Loucy (cell line): ENCODE measurements at regions not wholly inside any gene's neighbourhood (a gene's known extent, or its start where the extent isn't known, plus 50 kb on each side); places are given as distances from the start of the nearest gene placed in this dataset.

ENCODE experiments used
- EZH2phosphoT487 ChIP-seq: fragments of 200-600 bp; IDR thresholded peaks from 2 replicates; pipeline ENCODE4 v1.6.1; 2018; ENCODE audit warnings: antibody characterized with exemption, mild to moderate bottlenecking, moderate library complexity, borderline replicate concordance
- TF ChIP-seq, protein P1 (sequence below): fragments of 200-600 bp; sonication (generic); conservative IDR thresholded peaks from 2 replicates; pipeline ENCODE4 v1.5.1; 2014; ENCODE audit warnings: mild to moderate bottlenecking, antibody characterized with exemption, low read length

DNA sequence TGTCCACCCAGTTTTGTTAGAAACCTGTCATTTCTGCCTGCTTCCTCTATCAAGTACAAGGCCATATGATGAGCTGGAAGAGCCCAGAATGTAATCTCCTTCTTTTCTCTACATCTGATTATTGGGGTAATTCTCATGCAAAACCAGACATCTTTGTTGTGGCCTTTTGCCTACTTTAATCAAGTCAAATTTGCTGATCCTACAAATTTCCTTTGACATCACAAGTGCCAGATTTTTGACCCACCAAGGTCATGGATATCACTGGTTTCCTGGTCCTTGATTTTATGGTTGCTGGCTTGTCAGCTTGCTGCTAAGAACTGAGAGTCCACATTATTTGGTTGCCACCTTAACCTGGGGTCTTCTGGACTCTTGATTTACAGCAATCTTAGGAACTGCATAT is 336.1 kb downstream of the TFEC start:
- TF ChIP-seq, protein P1, sequence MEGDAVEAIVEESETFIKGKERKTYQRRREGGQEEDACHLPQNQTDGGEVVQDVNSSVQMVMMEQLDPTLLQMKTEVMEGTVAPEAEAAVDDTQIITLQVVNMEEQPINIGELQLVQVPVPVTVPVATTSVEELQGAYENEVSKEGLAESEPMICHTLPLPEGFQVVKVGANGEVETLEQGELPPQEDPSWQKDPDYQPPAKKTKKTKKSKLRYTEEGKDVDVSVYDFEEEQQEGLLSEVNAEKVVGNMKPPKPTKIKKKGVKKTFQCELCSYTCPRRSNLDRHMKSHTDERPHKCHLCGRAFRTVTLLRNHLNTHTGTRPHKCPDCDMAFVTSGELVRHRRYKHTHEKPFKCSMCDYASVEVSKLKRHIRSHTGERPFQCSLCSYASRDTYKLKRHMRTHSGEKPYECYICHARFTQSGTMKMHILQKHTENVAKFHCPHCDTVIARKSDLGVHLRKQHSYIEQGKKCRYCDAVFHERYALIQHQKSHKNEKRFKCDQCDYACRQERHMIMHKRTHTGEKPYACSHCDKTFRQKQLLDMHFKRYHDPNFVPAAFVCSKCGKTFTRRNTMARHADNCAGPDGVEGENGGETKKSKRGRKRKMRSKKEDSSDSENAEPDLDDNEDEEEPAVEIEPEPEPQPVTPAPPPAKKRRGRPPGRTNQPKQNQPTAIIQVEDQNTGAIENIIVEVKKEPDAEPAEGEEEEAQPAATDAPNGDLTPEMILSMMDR: no peak
- TF ChIP-seq EZH2phosphoT487: no peak
